Forelimb muscle (tissue), 1 donor: ENCODE measurements at regions not wholly inside any gene's neighbourhood (a gene's known extent, or its start where the extent isn't known, plus 50 kb on each side); places are given as distances from the start of the nearest gene placed in this dataset.
"Not testable (repeated sequence)": the region's sequence is repeated elsewhere in the genome, so short reads cannot be mapped to it uniquely, and the experiment has no call there.

Source experiments
- DNase-seq: peaks from one replicate; pipeline ENCODE4 v3.0.0-alpha.2; 2013; ENCODE audit warnings: low read depth

DNA sequence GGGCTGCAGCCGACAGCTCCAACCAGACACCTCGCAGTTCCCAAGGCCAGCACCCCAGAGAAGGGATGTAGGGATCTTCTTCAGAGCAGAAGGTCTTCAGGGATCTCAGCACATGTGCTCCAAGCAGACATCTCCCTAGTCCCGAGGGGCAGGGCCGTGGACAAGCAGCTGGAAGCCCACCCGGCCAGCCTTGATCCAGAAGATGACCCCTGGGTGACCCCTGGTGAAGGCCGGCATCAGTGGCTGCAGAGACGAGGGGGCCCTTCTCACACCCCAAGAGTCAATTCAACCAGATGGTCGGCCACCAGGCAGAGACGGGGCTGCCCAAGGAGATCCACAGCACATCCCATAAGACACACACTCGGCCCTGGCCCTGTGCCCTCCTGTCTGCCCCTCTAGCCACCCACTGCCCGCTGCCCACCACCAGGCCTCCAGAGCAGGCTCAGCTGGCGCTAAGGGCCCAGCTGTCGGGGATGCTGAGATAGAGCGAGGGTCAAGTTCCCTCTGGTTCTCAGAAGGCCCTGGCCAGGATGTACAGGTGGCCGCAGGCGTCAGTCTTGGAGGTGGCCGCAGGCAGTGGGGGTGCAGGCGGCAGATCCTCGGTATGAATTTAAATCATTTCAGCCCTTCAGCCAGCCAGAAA, 168.3 kb downstream of the BRD1 start:
- DNase-seq = no peak

DNA sequence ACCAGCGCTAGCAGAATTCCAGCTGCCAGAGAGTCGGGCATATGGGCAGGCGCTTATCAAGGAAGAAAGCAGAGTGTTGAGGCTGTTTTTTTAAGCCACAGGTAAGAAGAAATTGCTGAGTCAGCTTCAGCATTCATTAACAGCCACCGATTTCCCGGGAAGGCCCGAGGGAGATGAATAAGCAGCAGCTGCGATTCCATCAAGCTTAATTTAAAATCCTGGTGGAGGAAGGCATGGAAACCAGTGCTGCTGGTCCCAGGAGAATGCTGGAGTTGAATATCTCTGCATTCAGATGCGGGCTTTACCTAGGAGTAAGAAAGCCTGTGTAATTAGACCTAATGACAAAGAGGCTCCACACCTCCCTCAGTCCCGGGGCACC, 168.8 kb downstream of the BRD1 start:
- DNase-seq = no peak

DNA sequence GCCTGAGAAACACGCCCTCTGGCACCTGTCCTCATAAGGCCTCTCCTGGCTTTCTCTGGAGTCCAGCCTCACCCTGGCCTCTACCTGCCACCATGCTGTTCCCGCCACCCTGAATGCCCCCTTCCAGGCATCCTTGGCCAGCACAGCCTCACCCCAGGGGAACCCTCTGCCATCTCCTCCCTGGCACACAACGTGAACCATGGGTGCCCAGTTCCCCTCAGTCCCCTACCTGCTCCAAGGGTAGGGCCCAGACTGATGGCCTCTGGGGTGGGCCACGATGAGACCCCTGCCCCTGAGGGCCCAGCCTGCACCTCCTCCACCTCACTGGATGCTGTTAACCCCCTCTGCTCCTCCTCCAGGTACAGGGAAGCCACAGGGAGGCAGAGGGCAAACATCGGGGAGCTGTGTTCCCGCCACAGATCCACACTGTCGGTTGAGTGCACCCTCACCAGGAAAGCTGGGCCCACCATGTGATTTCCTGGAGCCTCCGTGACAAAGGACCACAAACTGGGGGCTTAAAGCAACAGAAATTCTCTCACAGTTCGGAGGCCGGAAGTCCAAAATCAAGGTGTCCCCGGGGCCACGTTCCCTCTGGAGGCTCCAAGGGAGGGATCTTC, 169.6 kb downstream of the BRD1 start:
- no peak for DNase-seq

GRCh38 chr22:49657275-49657973, 170.2 kb downstream of the BRD1 start:
- peak; percentile 26 for DNase-seq

GRCh38 chr22:49656883-49657274, 170.8 kb downstream of the BRD1 start:
- not testable (repeated sequence) for DNase-seq

- no peak for DNase-seq
These were observed 171.3 kb downstream of the BRD1 start for GRCh38 chr22:49656291-49656851.

GRCh38 chr22:49655168-49655812, 172.4 kb downstream of the BRD1 start:
- DNase-seq = no peak

- no peak for DNase-seq
These were observed 177.1 kb downstream of the BRD1 start for GRCh38 chr22:49650336-49651241.

- DNase-seq = no peak
These were observed 178.3 kb downstream of the BRD1 start for GRCh38 chr22:49649166-49650068.

DNA sequence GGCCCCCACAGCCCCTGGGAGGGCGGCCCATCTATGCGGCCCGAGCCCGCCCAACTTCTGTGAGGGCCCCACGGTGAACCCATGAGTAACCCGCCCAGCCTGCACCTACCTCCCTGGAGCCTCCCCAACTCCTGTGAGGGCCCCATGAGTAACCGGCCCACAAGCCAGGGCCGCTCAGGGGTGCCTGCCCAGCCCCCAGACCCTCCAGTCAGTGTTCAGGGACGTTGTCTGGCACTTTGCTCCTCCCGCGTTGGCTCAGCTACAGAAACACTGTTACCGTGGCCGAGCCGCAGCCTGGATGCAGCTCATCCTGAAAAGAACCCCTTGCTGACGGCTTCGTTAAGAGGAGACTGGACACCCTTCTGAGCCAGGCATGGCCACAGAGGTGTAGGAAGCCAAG, 179.6 kb downstream of the BRD1 start:
- DNase-seq = no peak

DNA sequence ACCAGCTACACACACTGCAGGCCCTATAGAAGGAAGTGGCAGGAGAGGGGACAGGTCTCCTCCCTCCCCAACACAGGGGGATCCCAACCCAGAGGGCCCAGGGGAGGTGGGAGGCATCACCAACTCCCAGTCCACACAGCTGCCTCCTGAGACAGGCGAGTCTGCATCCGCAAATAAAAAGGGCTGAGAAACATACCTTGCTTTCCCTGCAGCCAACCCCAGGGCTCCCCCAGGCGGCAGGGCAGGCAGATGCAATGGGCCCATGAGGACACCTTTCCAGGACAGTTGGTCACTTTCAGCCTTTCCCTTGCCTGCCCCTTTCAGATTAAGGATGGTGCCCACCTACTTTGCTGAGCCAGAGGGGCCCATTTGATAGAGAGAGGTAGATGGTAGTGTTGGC, 180.0 kb downstream of the BRD1 start:
- DNase-seq = no peak

- no peak for DNase-seq
These were observed 180.8 kb downstream of the BRD1 start for GRCh38 chr22:49646876-49647275.

DNA sequence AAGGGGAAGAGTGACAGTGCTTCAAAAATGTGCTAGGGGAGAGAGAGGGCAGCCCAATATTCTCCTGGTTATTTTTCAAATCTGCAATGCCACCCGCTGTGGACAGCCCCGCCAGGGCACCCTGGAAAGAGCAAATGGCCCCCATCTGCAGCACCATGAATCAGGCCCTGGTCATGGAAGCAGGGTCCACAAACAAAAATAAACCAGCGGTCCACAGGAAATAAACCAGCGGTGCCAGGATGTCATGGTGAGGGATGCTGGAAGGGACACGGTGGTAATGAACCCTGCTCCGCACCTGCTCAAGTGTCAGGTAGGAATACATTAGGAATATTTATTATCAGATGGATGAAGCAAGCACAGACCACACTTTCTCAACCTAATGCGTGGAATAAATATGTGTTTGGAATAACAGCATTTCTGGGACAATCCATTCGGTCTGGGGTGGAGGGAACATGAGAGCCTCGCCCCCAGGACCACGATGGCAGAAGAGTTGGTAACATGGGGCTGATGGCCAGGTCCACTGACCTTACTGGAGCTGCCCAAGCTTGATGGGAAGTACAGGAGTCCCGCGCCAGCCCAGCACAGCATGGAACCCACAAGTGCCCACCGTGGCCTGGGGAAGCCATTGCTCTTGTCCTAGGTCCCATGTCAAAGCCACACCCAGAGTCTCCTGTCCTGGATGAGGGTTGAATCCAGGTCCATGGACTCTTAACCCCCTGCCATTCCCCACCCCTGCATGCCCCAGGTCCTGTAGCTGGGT, 181.7 kb downstream of the BRD1 start:
- DNase-seq = no peak

DNA sequence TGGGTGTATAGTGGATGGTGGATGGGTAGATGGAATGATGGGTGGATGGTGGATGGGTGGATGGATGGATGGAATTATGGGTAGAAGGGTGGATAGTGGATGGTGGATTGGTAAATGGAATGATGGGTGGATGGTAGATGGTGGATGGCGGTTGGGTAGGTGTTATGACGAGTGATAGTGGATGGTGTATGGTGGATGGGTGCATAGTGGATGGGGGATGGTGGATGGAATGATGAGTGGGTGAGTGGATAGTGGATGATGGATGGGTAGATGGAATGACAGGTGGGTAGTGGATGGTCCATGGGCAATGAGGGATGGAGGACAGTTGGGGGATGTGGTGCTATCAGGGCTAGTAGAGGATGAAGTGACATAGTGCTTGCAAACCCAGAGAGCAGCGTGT, 182.4 kb downstream of the BRD1 start:
- no peak for DNase-seq

DNA sequence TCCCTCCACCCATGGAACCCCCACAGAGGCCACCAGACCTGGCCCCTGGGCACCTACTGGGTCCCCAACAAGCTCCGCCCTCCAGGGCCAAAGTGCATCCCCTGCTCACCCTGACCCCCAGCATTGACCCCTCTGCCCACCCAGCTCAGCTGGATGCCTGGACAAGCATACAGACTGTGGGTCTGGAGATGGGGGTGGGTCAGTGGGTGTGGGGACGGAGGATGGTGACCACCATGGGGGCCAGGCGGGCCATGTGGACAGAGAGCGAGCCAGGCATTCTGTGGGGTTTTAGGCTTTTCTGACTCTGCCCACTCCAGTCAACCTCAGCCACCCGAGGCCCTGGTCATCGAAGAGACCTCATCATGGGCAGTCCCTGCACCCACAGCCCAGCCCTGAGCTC, 183.7 kb downstream of the BRD1 start:
- DNase-seq = no peak

DNA sequence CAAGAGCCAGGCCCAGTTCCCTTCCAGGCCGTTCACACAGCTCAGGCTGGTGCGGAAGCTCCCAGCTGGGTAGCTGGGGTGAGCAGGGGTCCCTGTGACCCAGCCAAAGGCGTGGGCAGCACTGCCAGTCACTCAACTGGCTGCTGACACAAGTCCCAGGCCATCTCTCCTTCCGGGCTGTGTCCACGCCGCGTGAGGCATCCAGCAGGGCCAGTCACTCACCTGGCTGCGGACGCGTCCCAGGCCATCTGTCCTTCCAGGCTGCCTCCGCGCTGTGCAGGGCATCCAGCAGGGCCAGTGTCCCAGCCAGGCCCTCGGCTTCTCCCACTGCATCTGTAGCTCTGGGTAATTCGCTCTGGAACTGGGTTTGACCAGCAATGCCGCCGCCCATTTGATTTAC, 184.2 kb downstream of the BRD1 start:
- DNase-seq = no peak

DNA sequence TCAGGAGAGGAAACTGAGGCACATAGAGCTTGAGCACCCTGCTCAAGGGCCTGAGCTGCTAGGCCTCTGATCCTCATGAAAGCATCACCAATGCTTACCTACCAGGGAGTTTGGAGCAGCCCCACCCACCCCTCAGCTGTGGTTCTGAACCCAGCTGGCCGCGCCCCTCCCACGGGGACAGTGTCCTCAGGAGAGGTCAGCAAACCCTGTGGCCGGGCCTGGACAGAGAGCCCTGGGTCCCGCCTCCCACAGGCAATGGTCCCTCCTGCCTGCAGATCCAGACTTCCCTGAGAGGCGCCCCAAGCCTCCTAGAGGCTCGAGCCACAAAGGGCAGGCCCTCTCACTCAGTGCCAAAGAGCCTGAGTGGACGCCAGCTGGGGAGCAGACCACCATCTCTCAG, 184.9 kb downstream of the BRD1 start:
- DNase-seq = no peak

DNA sequence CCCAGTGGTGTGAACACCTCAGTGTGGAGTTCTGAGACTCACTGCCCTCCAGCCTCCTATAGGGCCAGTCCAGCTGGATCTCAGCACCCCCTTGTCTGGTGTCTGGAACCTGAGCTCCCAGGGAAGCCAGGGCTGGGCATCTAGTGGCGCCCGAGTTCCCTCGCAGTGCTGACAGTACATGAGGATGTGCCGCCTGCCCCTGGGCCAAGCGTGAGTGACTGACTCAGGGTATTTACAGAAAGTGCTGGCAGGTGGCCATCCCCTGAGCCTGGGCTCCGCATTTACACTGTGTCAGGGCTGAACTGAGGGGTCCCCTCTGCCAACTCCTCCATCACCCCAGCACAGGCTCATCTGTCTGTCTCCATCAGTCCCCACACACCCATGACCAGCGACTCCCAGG, 185.3 kb downstream of the BRD1 start:
- no peak for DNase-seq

GRCh38 chr22:49641770-49642313, 185.8 kb downstream of the BRD1 start:
- DNase-seq = no peak
